NCI-H446 (cell line): ENCODE measurements at regions not wholly inside any gene's neighbourhood (a gene's known extent, or its start where the extent isn't known, plus 50 kb on each side); places are given as distances from the start of the nearest gene placed in this dataset.
"Not testable (repeated sequence)": the region's sequence is repeated elsewhere in the genome, so short reads cannot be mapped to it uniquely, and the experiment has no call there.

Experiments used
- DNase-seq, 2 experiments: peaks; one replicate each; lab custom pipeline; 2025; lab: John Stamatoyannopoulos, UW

DNA sequence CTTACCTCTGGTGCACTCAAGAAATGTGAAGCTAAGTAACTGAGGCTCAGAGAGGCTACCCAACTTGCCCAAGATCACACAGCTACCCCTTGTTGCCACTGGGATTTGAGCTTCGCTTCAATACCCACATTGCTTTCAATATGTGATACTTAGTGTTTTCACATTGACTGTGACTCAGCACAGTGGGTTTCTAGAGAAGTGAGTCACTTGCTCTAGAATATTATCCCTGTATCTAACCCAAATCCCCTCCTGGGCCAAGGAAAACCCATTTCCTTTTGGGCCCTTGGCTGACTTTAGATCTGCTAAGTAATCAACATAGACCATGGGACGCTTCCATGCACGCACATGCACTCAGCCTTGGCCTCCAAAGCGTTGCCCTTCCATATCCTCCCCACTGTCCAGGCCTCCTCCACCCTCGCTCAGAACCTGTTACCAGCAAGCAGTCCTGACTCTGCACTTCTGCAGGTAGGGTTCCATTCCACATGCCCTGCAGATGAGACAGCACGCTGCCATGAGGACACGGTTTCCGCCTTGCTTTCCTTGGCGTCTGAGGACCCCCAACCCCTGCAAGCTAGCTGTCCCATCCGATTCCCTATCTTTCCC is 87.7 kb upstream of the CHST15 start:
- no peak for DNase-seq

DNA sequence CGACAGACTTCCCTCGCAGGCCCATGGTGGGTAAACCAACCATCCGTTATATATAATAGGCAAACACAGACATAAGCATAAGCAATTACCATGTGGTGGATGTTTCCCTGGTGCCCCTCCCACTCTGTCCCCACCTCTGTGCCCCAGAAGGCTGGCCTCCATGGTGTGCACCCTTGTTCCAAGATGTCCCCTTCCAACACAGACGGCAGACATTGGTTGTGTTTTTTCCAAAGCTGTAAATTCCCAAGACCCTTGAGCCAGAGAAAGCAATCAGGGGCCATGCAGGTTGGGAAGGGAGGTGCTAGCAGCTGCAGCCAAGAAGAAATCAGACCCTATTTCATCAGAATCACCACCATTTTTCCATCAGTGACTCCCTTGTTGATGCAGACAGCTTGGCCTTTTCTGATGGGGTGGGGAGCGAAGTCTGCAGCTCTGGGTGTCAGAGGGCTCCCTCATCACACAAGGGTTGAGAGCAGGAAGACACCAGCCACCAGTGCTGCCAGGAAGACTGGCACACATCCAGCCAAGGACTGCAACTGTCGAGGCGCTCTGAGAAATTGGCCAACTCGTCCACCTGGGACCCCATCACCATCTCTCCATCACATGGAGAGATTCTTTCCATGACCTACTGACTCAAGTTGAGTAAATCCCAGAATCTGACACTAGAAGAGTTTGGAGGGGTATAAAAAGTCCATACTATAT is 86.8 kb upstream of the CHST15 start:
- DNase-seq = no peak

DNA sequence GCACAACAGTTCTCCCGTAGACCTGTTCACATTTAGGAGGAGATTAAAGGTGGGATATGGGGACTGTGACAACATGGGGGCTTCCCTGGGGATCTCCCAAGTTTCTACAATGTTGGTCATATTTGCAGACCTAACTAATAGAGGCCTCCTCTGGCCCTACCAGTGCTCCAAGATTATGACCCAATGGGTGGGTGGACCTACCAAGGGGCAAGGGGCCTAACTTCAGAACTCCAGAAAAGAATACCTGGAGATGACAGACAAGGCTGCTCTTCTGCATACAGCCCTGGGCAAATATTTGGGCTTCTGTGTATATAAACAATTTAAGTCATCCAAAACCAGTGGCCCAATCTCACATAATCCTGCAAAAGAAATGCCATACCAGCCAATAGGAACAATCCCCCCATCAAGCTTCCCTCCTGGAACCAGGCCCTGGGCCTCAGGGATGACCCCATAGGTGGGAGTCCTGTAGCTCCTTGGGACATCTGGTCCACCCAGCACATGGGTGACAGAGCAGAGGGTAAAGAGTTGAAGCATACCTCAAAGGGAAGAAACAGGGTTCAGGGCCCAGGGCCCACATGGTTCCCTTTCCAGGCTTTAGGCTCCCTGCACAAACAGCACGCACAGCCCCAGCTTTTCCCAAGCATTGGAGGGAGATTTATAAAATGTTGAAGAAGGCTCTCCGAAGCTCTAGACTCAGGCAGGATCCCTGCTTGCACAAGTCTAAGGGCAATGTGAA is 86.1 kb upstream of the CHST15 start:
- no peak for DNase-seq

- no peak for DNase-seq
These were observed 83.8 kb upstream of the CHST15 start for GRCh38 chr10:124177180-124177518.

GRCh38 chr10:124176349-124177179 is 83.2 kb upstream of the CHST15 start:
- no peak for DNase-seq

- no peak for DNase-seq
These were observed 82.4 kb upstream of the CHST15 start for GRCh38 chr10:124175701-124176348.

DNA sequence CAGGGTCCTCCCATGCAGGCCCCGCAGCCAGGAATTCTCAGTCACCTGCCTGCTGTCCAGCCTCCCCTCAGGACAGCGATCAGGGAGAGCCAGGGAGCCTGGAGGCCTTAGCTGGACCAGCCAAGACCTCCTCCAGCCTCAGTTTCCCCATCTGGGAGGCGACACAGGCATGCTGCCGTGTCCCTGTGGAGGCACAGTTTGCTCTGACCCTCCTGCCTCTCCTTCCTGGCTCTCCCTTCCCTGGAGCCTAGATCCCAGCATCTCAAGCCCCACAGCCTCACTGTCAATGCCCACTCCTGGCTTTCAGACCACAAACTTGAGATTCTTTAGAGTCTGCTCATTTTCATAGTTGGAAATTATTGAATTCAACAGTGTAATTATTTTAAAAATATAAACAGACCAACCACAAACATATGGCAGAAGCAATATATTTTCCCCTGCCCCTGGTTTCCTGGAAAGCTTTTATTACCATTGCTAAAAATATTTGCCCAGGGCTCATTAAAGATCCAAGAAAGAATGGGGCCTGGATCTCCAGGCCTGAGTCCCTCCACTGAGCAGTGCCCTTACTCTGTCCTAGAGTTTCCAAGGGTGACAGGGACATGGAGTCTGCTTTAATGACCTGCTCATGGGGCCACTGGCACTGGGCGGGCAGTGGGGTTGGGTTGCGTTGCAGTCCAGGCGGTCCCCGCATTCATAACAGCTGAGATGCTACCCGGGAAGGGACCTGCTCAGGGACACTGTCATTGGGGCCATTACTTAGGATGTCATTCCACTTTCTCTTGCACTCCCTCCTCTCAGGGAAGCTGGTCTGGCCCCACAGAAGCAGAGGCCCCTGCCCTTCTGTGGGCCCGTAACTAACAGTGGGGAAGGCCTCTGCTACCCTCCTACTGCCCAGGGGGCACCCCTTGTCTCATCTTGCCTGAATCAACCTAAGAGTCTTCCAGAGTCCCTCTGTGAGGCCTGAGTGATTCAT is 81.6 kb upstream of the CHST15 start:
- no peak for DNase-seq

GRCh38 chr10:124174071-124174566 is 80.7 kb upstream of the CHST15 start:
- no peak for DNase-seq

DNA sequence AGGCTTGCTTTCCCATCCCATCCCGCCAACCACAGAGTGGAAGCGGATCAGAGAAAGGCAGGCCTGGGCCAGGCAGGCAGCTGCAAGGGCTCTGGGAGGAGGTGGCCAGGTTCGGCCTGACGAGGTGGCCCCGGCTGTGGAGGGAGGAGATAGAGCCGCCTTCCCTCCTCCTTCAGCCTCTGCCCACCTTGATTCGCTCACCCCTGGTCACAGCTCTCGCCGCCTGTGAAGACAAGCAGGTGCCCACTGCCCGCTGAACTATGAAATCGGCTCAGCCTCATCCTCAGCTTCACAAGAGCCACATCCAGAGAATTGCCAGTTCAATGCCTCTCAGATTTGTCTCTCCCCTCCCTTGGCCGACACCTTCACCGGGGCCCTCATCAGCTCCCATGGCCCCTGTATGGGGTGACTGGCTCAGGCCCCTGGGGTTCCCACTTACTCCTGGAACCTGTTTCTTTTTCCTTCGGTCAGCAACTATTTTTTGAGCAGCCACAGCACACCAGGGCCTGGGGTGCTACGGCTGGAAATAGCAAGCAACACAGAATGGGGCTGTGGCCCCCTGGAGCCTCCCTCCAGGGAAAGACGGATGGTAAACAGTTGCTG is 80.0 kb upstream of the CHST15 start:
- DNase-seq = no peak

- no peak for DNase-seq
These were observed 79.0 kb upstream of the CHST15 start for GRCh38 chr10:124172181-124172916.

DNA sequence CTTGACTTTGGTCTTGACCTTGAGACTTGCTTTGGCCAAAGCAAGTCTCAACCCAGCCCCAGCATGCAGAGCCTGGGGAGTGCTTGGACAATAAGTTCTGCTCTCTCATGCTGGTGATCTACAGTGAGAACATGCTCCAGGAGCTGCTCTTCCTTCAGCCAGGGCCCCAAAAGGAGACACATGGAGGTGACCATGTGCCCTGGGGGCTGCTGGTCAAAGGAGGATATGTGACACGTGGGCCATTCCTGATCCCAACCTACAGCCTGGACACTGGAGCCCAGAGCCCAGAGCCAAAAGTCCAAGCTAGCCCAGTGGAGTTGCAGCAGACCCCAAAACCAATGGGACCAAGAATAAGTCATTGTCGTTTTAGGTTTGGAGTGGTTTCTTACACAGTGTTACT is 78.2 kb upstream of the CHST15 start:
- no peak for DNase-seq

DNA sequence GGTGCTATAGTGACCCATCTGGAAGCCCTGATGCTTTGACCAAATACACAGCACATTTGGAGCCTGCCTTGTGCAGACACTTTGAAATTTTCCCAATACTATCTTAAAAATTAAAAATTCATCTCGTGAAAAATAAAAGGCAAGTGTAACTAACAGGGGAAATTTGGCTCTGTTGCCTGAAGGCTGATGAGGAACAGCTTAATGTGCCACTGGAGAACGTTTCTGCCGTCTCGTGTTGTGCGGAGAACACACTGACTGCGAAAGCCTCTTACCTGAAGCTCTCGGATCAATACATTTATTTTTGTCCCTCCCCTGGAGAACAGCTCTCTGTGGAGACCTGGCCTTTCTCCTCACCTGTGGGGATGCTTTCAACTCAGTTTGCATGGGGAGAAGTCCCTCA is 77.2 kb upstream of the CHST15 start:
- no peak for DNase-seq

DNA sequence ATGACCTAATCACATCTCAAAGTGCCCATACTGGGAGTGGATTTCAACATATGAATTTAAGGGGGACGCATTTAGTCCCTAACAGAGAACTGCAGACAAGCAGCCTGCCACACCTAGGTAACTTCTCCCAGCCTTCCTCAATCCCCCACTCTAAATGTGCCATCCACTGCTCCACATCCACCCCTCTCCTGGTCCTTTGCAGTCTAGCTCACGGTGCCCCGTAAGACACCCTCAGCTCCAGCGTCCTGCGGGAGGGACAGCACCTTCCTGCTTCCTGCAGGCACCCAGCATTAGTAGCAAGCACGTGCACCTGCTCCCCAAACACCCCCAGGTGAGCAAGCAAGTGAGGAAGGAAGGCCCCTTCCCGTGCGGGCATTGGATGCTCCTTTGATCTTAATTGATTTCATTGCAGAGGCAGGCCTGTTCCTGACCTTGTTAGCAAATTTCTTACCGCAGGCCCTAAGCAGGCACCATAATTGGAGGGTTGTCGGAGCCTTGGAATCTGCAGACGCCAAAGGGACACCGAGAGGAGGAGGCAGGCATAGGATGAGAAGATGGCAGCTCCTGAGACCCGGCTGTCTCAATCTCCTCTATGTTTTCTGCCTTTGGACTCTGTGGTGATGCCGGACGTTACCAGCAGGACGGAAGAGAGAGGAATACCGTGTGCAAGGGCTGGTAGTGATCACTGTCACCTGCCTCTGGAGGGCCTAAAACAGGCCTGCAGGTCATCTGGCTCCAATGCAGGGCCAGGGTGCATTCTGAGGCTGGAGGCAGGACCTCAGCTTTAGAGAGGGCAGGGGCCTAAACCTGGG is 75.8 kb upstream of the CHST15 start:
- no peak for DNase-seq

GRCh38 chr10:124168581-124168980 is 75.2 kb upstream of the CHST15 start:
- no peak for DNase-seq

DNA sequence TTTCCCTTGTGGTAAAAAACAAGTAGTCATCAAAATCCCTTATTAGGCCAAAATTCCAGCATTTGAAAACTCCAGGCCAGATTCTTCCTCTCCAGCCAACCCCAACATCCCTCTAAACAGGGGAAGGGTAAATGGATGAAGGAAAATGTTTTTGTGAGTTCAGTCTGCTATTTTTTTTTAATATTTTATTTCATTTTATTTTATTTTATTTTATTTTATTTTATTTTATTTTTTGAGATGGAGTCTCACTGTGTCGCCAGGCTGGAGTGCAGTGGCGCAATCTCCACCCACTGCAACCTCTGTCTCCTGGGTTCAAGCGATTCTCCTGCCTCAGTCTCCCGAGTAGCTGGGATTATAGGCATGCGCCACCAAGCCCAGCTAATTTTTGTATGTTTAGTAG is 74.5 kb upstream of the CHST15 start:
- DNase-seq = not testable (repeated sequence)

GRCh38 chr10:124166431-124167125 is 73.2 kb upstream of the CHST15 start:
- DNase-seq = no peak

- no peak for DNase-seq
These were observed 72.4 kb upstream of the CHST15 start for GRCh38 chr10:124165827-124166226.

GRCh38 chr10:124165311-124165710 is 71.9 kb upstream of the CHST15 start:
- DNase-seq = no peak
